Fibroblast of skin of left quadriceps (primary cell): ENCODE measurements at regions not wholly inside any gene's neighbourhood (a gene's known extent, or its start where the extent isn't known, plus 50 kb on each side); places are given as distances from the start of the nearest gene placed in this dataset.

Source experiments
- DNase-seq, 2 experiments: peaks; one replicate each; pipeline ENCODE4 v3.0.0-alpha.2; 2013; ENCODE audit warnings: low read depth in 2 of 2

DNA sequence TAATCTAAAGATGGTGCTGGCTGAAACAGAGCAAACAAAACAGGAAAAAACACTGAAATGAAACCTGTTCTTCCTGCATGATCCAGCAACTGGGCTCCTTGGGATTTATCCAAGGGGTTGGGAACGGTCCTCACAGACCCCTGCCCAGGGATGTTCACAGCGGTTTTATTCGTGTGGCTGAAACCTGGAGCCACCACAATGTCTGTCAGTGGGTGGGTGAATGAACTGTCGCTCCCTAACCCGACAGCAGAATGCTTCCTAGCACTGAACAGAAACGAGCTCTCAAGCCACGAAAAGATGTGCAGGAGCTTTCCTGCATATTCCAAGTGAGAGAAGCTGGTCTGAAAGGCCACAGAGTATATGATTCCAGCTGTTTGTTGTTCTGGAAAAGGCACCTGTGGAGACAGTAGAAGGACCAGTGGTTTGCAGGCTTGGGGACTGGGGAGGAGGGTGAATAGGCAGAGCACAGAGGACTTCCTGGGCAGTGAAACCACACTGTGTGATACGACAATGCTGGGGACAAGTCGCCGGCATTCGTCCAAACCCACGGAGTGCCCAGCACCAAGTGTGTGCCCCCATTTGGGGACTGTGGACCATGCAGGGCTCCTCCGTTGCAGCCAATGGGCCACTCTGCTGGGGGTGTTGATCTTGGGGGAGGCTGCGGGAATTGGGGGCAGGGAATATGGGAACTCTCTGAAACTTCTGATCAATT, 73.9 kb downstream of the TEX29 start:
- no peak for DNase-seq

DNA sequence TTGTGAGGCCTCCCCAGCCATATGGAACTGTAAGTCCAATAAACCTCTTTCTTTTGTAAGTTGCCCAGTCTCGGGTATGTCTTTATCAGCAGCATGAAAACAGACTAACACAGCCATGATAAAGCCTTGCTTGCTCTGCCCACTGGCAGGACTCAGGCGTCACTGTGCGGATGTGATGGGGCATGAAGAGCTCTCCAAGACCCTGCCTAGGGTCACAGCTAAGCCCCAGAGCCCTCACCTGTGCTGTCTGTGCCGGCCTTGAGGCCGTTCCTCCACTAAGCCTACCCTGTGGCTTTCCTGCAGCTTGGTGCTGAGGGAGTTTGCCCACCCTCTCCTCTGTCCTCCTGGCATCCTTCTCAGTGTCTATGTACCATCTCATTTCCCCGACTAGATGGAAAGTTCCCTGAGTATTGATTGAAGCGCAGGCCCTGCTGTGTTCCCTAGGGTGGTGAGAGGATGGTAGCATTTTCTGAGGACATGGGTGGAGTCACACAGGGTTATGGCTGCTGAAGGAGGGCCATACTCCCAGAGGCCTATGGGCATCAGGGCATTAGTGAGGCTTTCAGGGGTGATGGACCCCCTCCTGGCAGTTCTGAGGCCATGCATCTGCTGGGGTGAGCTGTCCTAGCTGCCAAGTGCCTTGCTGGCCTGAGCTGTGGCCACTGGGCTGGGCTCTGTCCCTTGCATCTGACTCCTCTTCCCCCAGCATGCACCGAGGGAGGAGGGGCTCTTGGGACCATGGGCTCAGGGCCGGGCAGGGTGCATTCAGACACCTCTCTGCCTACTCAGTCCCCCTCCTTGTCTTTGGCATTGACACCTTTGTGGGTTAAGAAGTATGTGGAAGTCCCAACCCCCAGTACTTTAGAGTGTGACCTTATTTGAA, 75.3 kb downstream of the TEX29 start:
- DNase-seq: no peak

DNA sequence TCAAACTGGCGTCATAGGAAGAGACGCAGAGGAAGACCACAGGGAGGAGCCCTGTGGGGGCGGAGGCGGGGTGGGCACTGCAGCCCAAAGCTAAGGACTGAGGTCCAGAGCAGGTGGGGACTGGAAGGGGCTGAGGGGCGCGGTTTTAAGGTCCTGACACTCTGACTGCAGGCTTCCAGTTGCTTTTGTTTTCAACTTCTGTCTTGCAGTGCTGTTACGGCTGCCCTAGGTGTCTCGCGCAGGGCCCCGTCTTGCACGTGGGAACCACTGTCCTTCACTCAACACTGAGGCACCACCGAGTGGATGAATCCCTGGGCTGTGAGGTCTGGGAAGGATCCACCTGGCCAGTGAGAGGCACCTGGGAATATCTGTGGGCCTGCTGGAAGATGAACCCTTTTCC, 76.0 kb downstream of the TEX29 start:
- no peak for DNase-seq

DNA sequence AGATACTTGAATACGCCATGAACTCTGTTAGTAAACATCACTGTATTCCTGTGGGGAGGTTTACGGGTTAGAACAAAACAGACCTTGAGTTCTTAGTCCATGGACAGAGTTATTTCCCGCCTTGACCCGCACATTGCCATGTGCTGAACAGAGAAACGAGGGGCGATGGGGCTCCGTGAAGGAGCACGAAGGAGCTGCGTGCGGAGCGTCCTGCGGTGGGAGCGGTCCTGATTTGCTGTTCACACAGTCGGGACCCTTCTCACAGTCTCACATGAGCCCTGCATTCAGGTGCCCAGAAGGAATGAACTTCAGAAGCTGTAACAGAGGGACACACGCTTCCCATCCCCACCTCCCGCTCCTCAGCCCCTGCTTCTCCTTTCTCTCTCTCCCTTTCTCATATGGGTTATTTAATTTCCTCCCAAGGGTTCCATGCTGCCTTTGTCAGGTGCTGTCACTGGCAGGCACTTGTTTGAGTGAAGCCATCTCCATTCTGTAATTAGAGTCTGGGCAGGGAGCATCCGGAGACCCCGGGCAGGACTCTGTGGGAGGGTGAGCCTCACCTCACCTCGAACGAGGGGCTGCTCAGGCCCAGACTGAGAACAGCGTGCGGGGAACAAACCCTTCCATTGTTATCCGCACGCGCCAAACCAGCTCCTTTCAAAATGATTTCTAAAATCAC, 76.9 kb downstream of the TEX29 start:
- no peak for DNase-seq

DNA sequence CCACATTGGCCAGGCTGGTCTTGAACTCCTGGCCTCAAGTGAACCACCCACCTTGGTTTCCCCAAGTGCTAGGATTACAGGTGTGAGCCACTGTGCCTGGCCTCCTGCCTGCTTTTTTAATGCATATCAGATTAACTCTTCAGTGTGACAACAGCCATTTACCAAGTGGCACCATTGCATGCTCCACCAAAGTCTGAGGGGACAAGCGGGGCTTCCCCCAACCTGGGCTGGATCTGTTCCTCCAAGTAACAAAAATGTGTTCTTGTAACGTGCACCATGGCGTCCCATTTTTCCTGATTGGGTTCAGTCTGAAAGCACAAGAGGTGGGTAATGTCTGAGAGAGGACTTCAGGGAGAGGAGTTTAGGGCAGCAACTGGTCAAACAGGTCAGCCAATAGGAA, 77.8 kb downstream of the TEX29 start:
- DNase-seq: no peak

DNA sequence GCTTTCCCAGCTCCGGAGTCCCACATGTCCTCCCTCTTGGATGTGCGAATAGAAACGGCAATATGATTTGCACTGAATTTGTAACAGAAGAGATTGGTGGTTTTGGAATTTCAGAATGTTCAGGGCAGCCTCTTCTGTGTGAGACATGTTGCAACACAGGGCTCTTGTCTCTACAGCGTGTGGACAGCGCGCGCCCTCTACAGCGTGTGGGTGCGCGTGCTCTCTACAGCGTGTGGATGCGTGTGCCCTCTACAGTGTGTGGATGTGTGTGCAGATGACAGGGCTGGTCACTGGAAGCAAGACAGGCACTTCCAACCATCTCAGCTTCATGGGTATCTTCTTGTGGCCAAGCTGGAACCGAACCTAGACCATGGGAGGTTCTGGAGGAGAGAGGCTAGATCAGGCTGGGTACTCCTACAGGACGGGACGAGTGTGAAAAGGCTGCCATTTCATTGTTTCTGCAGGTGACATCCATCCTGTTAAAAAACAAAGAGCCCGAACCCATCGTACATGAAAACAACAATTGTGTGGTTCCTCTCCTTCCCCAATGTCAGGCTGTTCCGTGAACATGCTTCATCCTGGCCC, 78.4 kb downstream of the TEX29 start:
- DNase-seq: no peak

DNA sequence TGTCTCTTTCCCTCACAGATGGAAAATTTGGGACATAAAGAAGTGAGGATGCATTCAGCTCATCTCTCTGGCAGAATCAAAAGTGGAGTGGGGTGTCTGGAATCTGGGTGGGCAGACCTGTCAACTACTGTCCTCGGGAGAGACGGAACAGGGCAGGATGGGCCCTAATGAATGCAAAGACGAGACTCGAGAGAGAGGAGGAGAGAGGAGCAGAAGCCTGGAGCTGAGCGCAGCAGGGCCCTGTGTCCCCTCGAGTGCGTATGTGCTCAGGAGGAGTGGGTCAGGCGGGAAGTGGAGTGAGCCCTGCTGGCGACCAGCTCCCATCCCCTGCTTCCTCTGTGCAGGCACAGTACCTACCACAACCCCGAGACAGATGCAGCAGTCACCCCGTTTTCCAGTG, 78.9 kb downstream of the TEX29 start:
- DNase-seq: no peak

DNA sequence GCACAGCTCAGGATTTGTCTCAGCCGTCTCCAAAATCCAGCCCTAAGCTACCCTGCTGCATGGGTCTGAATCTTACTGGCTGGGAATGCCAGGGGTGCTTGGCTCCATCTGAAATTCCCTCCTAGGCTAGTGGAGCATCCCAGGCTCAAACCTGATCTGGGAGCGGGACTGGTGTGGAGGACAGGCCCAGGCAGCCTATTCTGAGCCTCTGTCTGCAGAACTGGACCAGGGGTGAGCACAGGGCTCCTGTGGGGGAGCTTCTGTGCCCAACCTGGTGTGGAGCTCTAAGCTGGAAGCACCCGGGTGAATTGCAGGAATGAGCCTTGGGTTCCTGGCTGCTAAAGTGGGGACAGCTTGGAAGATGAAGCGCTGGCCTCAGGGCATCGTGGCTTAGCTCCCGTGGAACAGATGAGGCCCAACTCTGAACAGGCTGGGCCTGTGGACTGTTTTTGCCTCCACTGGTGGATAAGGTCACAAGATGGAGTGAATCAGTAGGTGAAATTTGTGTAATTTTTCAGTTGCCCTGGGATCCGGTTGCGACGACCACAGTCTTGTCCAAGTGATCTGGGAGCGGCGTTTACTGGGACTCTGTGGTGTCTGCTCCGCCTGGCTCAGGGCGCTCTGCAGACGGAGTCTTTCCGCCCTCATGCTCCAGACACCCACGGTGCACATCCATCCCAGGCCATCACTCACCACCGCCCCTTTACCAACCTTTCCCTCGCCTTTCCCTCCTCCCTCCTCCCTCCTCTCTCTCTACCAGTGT, 79.5 kb downstream of the TEX29 start:
- no peak for DNase-seq

DNA sequence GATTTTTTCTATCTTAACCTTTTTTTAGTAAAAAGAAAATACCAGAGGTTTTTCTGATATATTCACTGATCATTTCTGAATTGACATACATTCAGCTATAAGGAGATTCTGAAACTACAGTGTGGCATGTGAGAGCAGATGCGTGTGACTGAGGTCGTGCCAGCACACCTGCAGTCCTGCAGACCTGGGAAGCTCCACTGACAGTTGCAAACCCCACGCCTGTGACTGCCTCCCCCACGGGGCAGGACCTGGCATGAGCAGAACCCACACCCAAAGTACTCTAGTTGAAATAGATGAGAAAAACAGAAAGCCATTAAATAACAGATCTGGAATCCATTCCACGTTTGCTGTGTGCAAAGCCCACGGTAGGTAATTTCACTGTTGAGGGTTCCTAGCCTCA, 80.7 kb downstream of the TEX29 start:
- no peak for DNase-seq

DNA sequence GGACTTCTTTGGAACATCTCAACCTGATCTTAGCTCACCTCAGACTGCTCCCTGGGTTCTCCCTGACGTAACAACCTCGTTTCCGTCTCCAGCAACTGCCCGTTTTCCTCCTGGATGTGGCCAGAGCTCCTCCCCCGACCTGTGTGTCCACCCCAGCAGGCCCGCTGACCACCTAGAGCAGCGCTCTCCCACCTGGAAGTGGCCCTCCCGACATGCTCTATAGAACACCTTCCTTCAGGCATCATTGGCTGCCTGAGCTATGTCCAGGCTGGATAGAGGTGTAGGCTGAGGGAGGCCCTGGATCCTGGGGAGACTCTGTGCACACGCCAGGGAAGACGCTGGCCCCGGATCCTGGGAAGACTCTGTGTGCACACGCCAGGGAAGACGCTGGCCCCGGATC, 81.3 kb downstream of the TEX29 start:
- DNase-seq: no peak

DNA sequence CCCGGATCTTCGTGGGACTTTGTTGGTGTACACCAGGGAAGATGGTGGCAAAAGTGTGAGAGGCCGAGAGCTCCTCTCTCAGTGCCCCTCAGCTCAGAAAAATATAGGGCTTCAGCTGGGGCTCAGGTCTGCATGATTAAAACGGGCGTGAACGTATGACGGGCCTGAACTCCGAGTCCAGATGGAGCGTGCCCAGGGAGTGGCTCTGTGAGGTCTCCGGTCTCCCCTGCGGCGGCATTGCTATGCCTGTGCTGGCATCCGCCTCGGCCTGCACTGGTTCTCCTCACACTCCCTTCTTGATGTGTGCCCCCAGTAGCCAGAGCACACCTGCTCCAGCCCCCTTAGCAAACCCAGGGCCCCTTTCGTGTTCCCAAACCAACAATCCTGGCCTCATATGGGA, 82.0 kb downstream of the TEX29 start:
- no peak for DNase-seq

DNA sequence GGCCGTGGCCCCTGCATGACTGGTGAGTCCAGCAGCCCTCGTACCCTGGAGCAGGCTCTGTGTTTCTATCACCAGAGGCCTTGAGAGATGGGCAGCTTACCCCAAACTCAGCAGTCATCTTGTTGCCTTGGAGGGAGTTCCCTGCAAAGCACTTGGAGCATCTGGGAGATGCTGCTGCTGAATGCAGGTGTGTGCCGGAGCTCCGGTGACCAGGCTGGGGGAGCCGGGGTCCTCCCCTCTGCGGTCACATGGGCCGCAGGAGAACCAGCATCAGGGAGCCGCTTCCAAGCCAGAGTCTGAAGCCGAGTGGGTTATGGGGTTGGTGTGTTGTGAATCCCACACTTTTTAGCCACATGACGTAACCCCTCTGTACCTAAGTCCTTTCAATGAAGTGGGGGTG, 82.8 kb downstream of the TEX29 start:
- DNase-seq: no peak

DNA sequence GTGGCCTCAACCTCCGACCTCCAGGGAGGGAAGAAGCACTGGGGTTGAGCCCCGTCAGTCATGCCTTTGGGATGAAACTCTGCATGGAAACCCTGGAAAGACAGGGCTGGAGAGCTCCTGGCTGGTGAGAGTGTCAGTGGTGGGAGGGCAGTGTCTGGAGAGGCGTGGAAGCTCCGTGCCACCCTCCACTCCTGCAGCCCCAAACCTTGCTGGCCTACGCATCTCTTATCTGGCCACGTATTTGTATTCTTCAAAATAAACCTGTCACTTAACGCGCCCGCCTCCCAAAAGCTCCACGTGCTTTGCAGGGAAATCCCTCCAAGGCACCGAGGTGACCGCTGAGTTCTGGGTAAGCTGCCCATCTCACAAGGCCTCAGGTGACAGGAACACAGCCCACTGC, 84.3 kb downstream of the TEX29 start:
- no peak for DNase-seq

DNA sequence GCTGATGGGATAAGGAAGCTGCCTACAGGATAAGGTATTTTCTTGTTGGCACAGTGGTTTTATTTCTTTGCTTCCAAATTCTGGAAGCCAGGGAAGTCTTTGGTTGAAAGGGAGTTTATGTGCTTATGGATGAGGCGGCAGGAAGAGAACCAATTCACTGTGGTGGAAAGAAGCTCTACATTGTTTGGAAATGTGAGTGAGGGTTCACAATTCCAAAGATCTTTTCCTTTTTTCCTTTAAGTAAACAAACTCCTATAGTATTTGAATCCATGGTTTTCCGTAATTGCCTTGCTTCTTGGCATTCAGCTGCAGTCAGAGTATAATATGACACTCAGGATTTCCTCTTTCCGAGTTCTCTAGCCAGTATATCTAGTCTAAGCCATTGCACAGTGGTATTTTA, 86.2 kb downstream of the TEX29 start:
- DNase-seq: no peak

DNA sequence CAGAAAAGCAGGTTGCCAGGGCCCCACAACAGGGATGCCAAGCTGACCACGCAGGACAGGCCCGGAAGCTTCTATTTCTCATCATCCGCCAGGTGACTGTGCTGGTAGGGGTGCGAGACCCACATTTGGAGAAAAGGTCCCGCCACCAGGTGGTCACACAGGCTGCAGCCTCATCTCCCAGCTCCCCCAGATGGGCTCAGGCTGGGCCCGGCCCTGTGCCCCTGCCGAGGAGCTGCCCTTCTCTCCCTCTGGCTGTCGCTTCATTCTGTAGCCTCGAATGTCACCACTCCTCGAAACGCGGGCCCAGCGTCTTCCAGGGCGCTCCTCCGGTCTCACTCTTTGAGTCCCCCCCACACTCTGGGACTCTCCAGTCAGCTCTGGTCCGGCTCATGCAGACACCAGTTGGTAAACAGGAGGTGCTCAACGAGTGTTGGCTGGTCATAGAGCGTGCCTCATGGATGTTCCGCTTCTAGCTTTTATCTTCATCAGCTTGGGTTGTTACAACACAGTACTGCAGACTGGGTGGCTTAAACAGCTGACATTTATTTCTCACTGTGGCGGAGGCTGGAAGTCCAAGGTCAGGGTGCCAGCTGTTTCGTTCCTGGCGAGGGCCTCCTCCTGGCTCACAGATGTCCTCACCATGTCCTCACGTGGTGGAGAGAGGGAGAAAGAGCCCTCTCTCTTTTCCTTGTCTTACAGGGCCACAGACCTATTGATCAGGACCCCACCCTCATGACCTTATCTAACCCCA, 87.1 kb downstream of the TEX29 start:
- DNase-seq: no peak

DNA sequence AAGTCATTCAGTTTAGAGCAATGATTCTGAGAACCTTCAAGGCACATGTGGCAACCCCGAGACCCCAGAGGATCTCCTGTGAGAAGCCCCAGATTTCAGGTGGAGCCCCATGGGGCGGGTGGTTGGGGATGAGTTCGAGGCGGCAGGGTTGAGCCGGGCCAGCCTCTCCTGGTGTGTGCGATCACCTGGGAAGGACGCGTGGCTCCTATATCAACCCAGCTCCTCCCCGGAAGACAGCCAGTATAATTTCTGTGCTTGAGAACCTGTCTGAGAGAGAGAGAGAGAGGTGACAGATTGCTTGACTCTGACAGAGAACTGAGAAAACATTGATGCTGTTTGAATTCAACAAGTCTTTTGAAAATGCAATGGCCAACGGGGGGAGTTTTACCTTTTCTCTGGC, 89.0 kb downstream of the TEX29 start:
- no peak for DNase-seq

DNA sequence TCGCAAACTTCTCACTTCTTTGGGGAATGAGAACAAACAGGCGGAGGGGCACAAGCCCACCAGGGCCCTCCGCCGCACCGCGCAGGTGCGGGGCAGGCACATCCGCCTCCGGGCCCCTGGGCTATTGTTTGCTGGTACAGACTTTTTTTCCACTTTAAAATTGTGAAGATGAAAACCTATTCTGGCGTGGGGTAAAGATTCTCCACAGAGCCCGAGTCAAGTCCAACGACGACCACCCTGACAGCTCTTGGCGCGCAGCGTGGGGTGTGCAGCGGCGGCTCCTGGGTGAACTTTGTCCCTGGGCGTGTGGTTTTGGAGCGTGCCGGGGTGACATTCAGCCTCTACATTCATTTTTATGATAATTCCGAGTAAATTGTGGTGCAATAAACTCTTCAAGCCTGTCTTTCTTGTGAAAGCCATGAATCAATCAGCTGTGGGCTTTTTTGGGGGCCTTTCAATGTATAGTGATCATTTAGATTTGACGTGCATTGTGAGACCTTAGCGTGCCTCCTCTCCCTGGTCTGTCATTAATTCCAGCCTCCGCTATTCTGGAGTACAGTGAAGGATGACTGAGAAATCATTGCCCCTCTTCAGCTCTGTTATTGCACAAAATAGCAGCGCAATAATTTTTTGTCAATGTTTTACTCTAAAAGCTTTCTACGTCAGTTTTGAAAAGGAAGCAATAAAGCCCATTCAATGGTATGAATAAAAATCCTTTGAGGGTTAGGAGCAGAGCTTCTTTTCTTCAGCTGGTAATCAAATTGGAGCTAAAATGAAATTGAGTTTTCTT, 90.0 kb downstream of the TEX29 start:
- DNase-seq: no peak

DNA sequence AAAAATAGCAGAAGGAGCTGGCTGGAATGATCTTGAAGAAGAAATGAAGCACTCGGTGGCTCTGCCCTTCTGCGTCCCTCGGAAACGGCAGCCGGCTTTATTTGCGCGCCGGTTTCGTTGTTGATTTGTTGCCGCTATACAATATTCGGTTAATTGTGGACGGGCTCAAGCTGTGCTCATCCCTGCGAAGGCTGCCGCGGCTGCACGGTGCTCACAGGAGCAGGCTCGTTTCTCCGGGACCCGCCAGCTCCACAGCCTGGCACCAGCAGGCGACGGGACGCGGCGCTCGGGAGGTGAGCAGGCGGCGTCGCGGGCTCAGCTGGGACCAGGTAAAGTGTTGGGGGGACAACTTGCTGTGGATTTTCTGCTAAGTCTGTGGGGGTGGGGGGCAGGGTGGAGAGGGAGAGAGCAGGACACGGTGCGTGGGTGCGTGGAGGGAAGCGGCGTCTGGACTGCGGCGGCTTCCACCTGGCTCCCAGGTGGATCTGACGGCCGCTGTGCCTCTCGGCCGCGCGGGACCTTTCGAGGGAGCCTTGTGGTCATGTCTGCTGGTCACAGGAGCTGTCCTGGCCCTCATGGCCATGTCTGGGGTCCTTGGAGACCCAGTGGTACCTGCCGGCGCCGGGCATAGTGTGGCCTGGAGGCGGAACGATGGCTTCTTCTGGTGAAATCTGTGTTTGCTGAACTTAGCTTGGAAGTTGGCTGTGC, 90.9 kb downstream of the TEX29 start:
- DNase-seq: no peak

DNA sequence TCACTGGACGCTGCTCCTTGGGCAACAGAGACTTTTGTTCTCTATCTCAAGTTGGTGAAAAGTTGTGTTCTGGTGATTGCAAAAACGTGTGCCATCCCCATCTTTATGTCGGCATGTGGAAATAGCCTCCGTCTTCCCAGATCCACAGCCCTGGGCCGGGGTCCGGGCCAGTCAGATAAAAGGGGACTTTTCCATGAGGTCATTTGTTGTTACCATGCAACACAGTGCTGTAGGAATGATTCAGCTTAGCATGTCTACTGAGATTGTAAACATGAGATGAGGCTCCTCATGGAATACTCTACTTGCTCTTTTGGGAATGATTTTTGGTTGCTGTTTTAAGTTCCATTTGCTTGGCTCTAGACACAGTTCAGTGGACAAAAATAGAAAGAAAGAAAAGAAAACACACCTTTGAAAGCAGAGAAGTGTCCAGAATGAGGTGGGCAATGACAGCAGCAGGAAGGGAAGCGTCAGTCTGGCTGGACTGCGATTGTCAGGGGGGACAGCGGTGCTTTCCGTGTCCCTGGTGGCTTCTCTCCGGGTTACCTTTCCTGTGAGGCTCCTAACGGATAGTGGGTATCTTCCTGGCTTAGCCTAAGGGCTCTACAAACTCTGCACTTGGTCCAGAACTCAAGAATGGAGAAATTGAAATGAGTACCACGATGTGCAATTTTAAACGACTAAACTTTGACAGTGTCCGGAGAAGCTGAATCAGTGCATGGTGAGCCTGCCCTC, 91.6 kb downstream of the TEX29 start:
- DNase-seq: no peak
